Type B pancreatic cell (in vitro differentiated cells): ENCODE measurements at regions not wholly inside any gene's neighbourhood (a gene's known extent, or its start where the extent isn't known, plus 50 kb on each side); places are given as distances from the start of the nearest gene placed in this dataset.

Experiments
- DNase-seq: peaks from one replicate; pipeline ENCODE4 v3.0.0; 2021; ENCODE audit warnings: mixed read lengths; ENCODE audit not compliant: unreplicated experiment; ENCODE audit errors: extremely low spot score
- H3K27ac Mint-ChIP-seq: 2 replicates; pipeline ENCODE4 v1.8.0; 2021; ENCODE audit warnings: mild to moderate bottlenecking, mixed read lengths
- H3K27me3 Mint-ChIP-seq: 2 replicates; pipeline ENCODE4 v1.8.0; 2021; ENCODE audit warnings: mixed read lengths
- H3K36me3 Mint-ChIP-seq: 2 replicates; pipeline ENCODE4 v1.8.0; 2021; ENCODE audit warnings: mixed read lengths
- H3K4me1 Mint-ChIP-seq: one replicate; pipeline ENCODE4 v1.8.0; 2021; ENCODE audit warnings: mixed read lengths; ENCODE audit not compliant: unreplicated experiment
- H3K4me3 Mint-ChIP-seq: 2 replicates; pipeline ENCODE4 v1.8.0; 2021; ENCODE audit warnings: mild to moderate bottlenecking, mixed read lengths
- H3K9me3 Mint-ChIP-seq: 2 replicates; pipeline ENCODE4 v1.8.0; 2021; ENCODE audit warnings: mixed read lengths
- CTCF ChIP-seq: fragments of 200-600 bp; sonication (generic); conservative IDR thresholded peaks from 2 replicates; pipeline ENCODE4 v1.5.0; 2021; ENCODE audit warnings: antibody characterized with exemption, mild to moderate bottlenecking

GRCh38 chr5:24789611-24790351, 145.0 kb upstream of the CDH10 start:
- Mint-ChIP-seq H3K4me1 (no peaks in the 10 kb centered on the region), H3K4me3 (no peak overlapping the region), H3K9me3 (no peaks in the 10 kb centered on the region), H3K36me3 (no peaks in the 10 kb centered on the region), H3K27me3 (no peaks in the 10 kb centered on the region), H3K27ac (no peak overlapping the region)
- DNase-seq: no peak
- TF ChIP-seq CTCF: no peak

GRCh38 chr5:24788829-24789514, 144.2 kb upstream of the CDH10 start:
- Mint-ChIP-seq H3K27me3 (no peaks in the 10 kb centered on the region), H3K4me3 (no peak overlapping the region), H3K36me3 (no peaks in the 10 kb centered on the region), H3K4me1 (no peaks in the 10 kb centered on the region), H3K9me3 (no peaks in the 10 kb centered on the region), H3K27ac (no peak overlapping the region)
- TF ChIP-seq CTCF: no peak
- DNase-seq: no peak

- no peak for DNase-seq
- Mint-ChIP-seq H3K36me3 (no peaks in the 10 kb centered on the region), H3K4me1 (no peaks in the 10 kb centered on the region), H3K9me3 (no peaks in the 10 kb centered on the region), H3K27ac (no peak overlapping the region), H3K4me3 (no peak overlapping the region), H3K27me3 (no peaks in the 10 kb centered on the region)
- no peak for TF ChIP-seq CTCF
Observed at GRCh38 chr5:24786108-24786507, 141.3 kb upstream of the CDH10 start.

GRCh38 chr5:24783596-24783995, 138.8 kb upstream of the CDH10 start:
- no peak overlapping the region for H3K27ac Mint-ChIP-seq
- DNase-seq: no peak
- no peak for TF ChIP-seq CTCF
- H3K36me3 Mint-ChIP-seq: no peaks in the 10 kb centered on the region
- no peaks in the 10 kb centered on the region for H3K27me3 Mint-ChIP-seq
- no peaks in the 10 kb centered on the region for H3K9me3 Mint-ChIP-seq
- H3K4me3 Mint-ChIP-seq: no peak overlapping the region
- H3K4me1 Mint-ChIP-seq: no peaks in the 10 kb centered on the region

- Mint-ChIP-seq H3K36me3 (no peaks in the 10 kb centered on the region), H3K4me3 (no peak overlapping the region), H3K27me3 (no peaks in the 10 kb centered on the region), H3K9me3 (no peaks in the 10 kb centered on the region), H3K4me1 (no peaks in the 10 kb centered on the region), H3K27ac (no peak overlapping the region)
- no peak for DNase-seq
- TF ChIP-seq CTCF: no peak
Observed at GRCh38 chr5:24777392-24777791, 132.6 kb upstream of the CDH10 start.
